HG02798 (cell line): ENCODE measurements at regions not wholly inside any gene's neighbourhood (a gene's known extent, or its start where the extent isn't known, plus 50 kb on each side); places are given as distances from the start of the nearest gene placed in this dataset.
A peak's percentile ranks its signal among the peaks of the same experiment; 100 is the strongest.

Experiments used
- ATAC-seq: cut with Tn5 transposase; IDR thresholded peaks from one replicate; pipeline ENCODE4 v1.9.1; 2021; ENCODE audit warnings: mild to moderate bottlenecking; ENCODE audit not compliant: unreplicated experiment, poor library complexity

GRCh38 chr10:128220021-128220420, 93.8 kb upstream of the MKI67 start:
- no peak for ATAC-seq

- no peak for ATAC-seq
These were observed 94.9 kb upstream of the MKI67 start for GRCh38 chr10:128221117-128221516.

- ATAC-seq = no peak
These were observed 95.6 kb upstream of the MKI67 start for GRCh38 chr10:128221807-128222206.

- no peak for ATAC-seq
These were observed 96.2 kb upstream of the MKI67 start for GRCh38 chr10:128222332-128222849.

- no peak for ATAC-seq
These were observed 104.2 kb upstream of the MKI67 start for GRCh38 chr10:128230401-128230800.

- no peak for ATAC-seq
These were observed 107.2 kb upstream of the MKI67 start for GRCh38 chr10:128233422-128233821.

- ATAC-seq = no peak
These were observed 111.5 kb upstream of the MKI67 start for GRCh38 chr10:128237710-128238109.

GRCh38 chr10:128241023-128241422, 114.8 kb upstream of the MKI67 start:
- no peak for ATAC-seq

- ATAC-seq = no peak
These were observed 116.4 kb upstream of the MKI67 start for GRCh38 chr10:128242641-128243040.

- ATAC-seq = no peak
These were observed 118.8 kb upstream of the MKI67 start for GRCh38 chr10:128245026-128245425.

- ATAC-seq = no peak
These were observed 121.4 kb upstream of the MKI67 start for GRCh38 chr10:128247576-128247975.

- no peak for ATAC-seq
These were observed 128.3 kb upstream of the MKI67 start for GRCh38 chr10:128254476-128254875.

- ATAC-seq = no peak
These were observed 131.2 kb upstream of the MKI67 start for GRCh38 chr10:128257428-128257827.

- no peak for ATAC-seq
These were observed 132.3 kb upstream of the MKI67 start for GRCh38 chr10:128258421-128258976.

GRCh38 chr10:128263891-128264688, 137.9 kb upstream of the MKI67 start:
- ATAC-seq = peak; percentile 58

GRCh38 chr10:128265596-128265995, 139.4 kb upstream of the MKI67 start:
- no peak for ATAC-seq

- no peak for ATAC-seq
These were observed 141.4 kb upstream of the MKI67 start for GRCh38 chr10:128267581-128267980.

GRCh38 chr10:128268015-128268722, 141.9 kb upstream of the MKI67 start:
- no peak for ATAC-seq

- ATAC-seq = no peak
These were observed 148.7 kb upstream of the MKI67 start for GRCh38 chr10:128274938-128275337.

- no peak for ATAC-seq
These were observed 149.4 kb upstream of the MKI67 start for GRCh38 chr10:128275388-128276177.
